Astrocyte (in vitro differentiated cells and primary cell): ENCODE measurements at regions not wholly inside any gene's neighbourhood (a gene's known extent, or its start where the extent isn't known, plus 50 kb on each side); places are given as distances from the start of the nearest gene placed in this dataset.

Experiments used
- DNase-seq: peaks from one replicate; pipeline ENCODE4 v3.0.0-alpha.2; 2010; ENCODE audit warnings: low read depth
- FAIRE-seq: peaks from 2 replicates; lab custom pipeline; 2011; peaks lifted over from hg19 to GRCh38; lab: Jason Lieb, UNC
- H2AFZ ChIP-seq: 2 replicates; pipeline ENCODE4 v1.6.0; 2012; ENCODE audit warnings: low read depth, low read length, inconsistent platforms
- H3K27ac ChIP-seq: 2 replicates; pipeline ENCODE4 v1.5.1; 2011; ENCODE audit warnings: low read depth, low read length, inconsistent platforms
- H3K27me3 ChIP-seq: 2 replicates; pipeline ENCODE4 v1.6.0; 2011; ENCODE audit warnings: low read length, inconsistent platforms; ENCODE audit not compliant: insufficient read depth
- H3K36me3 ChIP-seq: 2 replicates; pipeline ENCODE4 v1.5.1; 2011; ENCODE audit warnings: low read length, inconsistent platforms; ENCODE audit not compliant: insufficient read depth
- H3K4me1 ChIP-seq: 2 replicates; pipeline ENCODE4 v1.5.1; 2011; ENCODE audit warnings: low read length, inconsistent platforms; ENCODE audit not compliant: insufficient read depth
- H3K4me2 ChIP-seq: 2 replicates; pipeline ENCODE4 v1.6.0; 2012; ENCODE audit warnings: low read length, inconsistent platforms
- H3K4me3 ChIP-seq: 2 replicates; pipeline ENCODE4 v1.5.1; 2011; ENCODE audit warnings: low read depth, mild to moderate bottlenecking, low read length, inconsistent platforms; ENCODE audit not compliant: insufficient read depth
- H3K79me2 ChIP-seq: 2 replicates; pipeline ENCODE4 v1.6.0; 2012; ENCODE audit warnings: mild to moderate bottlenecking, low read length, inconsistent platforms; ENCODE audit not compliant: insufficient read depth
- H3K9ac ChIP-seq: 2 replicates; pipeline ENCODE4 v1.6.0; 2012; ENCODE audit warnings: mild to moderate bottlenecking, low read length, inconsistent platforms
- H3K9me3 ChIP-seq: 2 replicates; pipeline ENCODE4 v1.5.1; 2012; ENCODE audit warnings: low read depth, mild to moderate bottlenecking, low read length, inconsistent platforms; ENCODE audit not compliant: insufficient read depth
- H4K20me1 ChIP-seq: 2 replicates; pipeline ENCODE4 v1.6.0; 2012; ENCODE audit warnings: low read length, inconsistent platforms; ENCODE audit not compliant: insufficient read depth
- H3K27ac Mint-ChIP-seq: one replicate; pipeline ENCODE4 v1.8.0; 2021; ENCODE audit warnings: mild to moderate bottlenecking, mixed read lengths; ENCODE audit not compliant: unreplicated experiment
- H3K27me3 Mint-ChIP-seq: one replicate; pipeline ENCODE4 v1.8.0; 2021; ENCODE audit warnings: low read depth, mixed read lengths; ENCODE audit not compliant: unreplicated experiment
- H3K36me3 Mint-ChIP-seq: one replicate; pipeline ENCODE4 v1.8.0; 2021; ENCODE audit warnings: low read depth, mixed read lengths; ENCODE audit not compliant: unreplicated experiment
- H3K4me1 Mint-ChIP-seq: one replicate; pipeline ENCODE4 v1.8.0; 2021; ENCODE audit warnings: low read depth, mixed read lengths; ENCODE audit not compliant: unreplicated experiment
- H3K4me3 Mint-ChIP-seq: one replicate; pipeline ENCODE4 v1.8.0; 2021; ENCODE audit warnings: mild to moderate bottlenecking, moderate library complexity, mixed read lengths; ENCODE audit not compliant: unreplicated experiment
- H3K9me3 Mint-ChIP-seq: one replicate; pipeline ENCODE4 v1.8.0; 2021; ENCODE audit warnings: mild to moderate bottlenecking, mixed read lengths; ENCODE audit not compliant: unreplicated experiment
- EZH2 ChIP-seq: IDR thresholded peaks from 2 replicates; pipeline ENCODE4 v1.6.1; 2012; ENCODE audit warnings: mild to moderate bottlenecking, low read length, inconsistent platforms; ENCODE audit not compliant: insufficient read depth
- TF ChIP-seq, protein P1 (sequence below): IDR thresholded peaks from 2 replicates; pipeline ENCODE4 v1.5.1; 2011; ENCODE audit warnings: low read depth, mild to moderate bottlenecking, inconsistent platforms, low read length, moderate library complexity; ENCODE audit not compliant: insufficient read depth

DNA sequence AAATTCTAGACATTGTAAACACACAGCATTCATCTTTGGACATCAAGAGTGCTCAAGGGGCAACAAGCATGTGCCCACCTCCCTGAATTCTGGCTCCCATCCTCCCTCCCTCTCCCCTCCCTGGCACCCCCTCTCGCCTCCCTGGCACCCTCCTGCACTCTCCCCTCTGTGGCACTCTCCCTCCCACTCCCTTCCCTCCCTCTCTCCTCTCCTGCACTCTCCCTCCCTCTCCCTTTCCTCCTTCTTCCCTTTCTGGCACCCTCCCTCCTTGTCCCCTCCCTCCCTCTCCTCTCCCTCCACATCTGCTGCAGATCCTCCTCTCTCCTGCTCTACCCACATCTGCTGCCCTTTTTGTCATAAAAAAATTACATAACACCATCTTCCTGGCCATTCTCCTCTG lies 113.0 kb upstream of the SLC22A23 start:
- H3K36me3 Mint-ChIP-seq: no peaks in the 10 kb centered on the region
- Histone ChIP-seq H3K79me2 (no peaks in the 10 kb centered on the region), H3K9me3 (no peaks in the 10 kb centered on the region), H3K9ac (no peak overlapping the region), H3K27ac (no peak overlapping the region), H3K36me3 (no peaks in the 10 kb centered on the region), H3K4me2 (no peak overlapping the region), H2AFZ (no peak overlapping the region), H4K20me1 (no peaks in the 10 kb centered on the region), H3K4me3 (no peak overlapping the region), H3K27me3 (peaks cover 12% of the 10 kb centered on the region), H3K4me1 (peaks cover 5% of the 10 kb centered on the region)
- FAIRE-seq: no peak
- no peak for DNase-seq
- TF ChIP-seq EZH2: no peak
- TF ChIP-seq, protein P1, sequence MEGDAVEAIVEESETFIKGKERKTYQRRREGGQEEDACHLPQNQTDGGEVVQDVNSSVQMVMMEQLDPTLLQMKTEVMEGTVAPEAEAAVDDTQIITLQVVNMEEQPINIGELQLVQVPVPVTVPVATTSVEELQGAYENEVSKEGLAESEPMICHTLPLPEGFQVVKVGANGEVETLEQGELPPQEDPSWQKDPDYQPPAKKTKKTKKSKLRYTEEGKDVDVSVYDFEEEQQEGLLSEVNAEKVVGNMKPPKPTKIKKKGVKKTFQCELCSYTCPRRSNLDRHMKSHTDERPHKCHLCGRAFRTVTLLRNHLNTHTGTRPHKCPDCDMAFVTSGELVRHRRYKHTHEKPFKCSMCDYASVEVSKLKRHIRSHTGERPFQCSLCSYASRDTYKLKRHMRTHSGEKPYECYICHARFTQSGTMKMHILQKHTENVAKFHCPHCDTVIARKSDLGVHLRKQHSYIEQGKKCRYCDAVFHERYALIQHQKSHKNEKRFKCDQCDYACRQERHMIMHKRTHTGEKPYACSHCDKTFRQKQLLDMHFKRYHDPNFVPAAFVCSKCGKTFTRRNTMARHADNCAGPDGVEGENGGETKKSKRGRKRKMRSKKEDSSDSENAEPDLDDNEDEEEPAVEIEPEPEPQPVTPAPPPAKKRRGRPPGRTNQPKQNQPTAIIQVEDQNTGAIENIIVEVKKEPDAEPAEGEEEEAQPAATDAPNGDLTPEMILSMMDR: no peak
- H3K9me3 Mint-ChIP-seq: no peaks in the 10 kb centered on the region
- H3K27me3 Mint-ChIP-seq: peaks cover 19% of the 10 kb centered on the region
- H3K4me3 Mint-ChIP-seq: no peak overlapping the region
- no peak overlapping the region for H3K27ac Mint-ChIP-seq
- peaks cover 7% of the 10 kb centered on the region for H3K4me1 Mint-ChIP-seq

DNA sequence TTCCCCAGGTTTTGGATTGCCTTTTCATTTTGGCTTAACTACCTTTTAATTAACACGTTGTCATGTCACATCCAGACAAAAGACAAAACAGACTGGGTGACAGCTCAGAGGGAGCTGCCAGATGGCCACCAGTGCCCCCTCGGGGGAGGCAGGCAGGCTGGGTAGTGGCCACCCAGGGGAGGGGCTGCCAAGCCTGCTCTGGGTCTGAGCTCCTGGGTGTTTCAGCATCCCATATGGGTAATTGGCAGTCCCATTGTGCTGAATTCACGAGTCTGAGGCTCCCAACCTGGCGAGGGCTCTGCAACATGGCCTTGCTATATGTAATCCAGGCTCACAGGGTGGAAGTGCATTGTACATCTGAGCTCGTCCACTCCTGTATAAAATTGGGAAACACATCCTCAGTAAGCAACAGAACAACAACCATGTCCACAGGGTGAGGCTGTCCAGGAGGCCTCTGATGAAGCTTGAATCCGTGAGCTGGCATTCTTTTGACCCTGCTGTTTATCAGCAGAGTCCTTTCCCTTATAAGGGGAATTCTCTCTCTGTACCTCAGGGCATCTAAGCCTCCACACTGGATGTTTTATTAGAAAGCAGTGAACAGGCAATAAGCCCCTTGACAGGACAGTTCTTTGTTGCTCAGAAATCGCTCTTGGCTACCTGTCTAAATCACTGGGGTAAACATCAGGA lies 111.7 kb upstream of the SLC22A23 start:
- Histone ChIP-seq H3K27ac (no peak overlapping the region), H4K20me1 (no peaks in the 10 kb centered on the region), H3K36me3 (no peaks in the 10 kb centered on the region), H3K4me2 (no peak overlapping the region), H3K4me3 (no peak overlapping the region), H2AFZ (no peak overlapping the region), H3K4me1 (peaks cover 5% of the 10 kb centered on the region), H3K9me3 (no peaks in the 10 kb centered on the region), H3K79me2 (no peaks in the 10 kb centered on the region), H3K9ac (no peak overlapping the region), H3K27me3 (peaks cover 11% of the 10 kb centered on the region)
- Mint-ChIP-seq H3K36me3 (no peaks in the 10 kb centered on the region), H3K4me3 (no peak overlapping the region), H3K27me3 (peaks cover 13% of the 10 kb centered on the region), H3K4me1 (peaks cover 7% of the 10 kb centered on the region), H3K9me3 (peaks cover 2% of the 10 kb centered on the region), H3K27ac (no peak overlapping the region)
- TF ChIP-seq, protein P1: no peak
- TF ChIP-seq EZH2: no peak
- FAIRE-seq (no peak), DNase-seq (no peak)

DNA sequence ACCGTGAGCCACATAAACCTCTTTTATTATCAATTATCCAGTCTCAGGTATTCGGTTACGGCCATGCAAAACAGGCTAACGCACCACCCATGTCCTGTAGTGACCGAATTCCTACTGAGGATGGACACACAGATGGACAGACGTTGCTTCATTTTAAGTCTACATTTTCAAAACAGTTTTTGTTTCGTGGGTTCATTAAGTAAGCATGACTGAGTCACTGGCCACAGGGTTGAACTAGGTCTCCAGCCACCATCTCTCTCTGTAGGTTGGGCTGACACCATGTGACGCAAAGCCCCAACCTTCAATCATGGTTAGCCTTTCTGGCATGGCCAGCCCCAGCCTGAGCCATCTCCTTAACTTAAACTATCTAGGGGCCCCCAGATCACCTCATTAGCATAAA lies 110.0 kb upstream of the SLC22A23 start:
- H3K9me3 ChIP-seq: no peaks in the 10 kb centered on the region
- peaks cover 9% of the 10 kb centered on the region for H3K27me3 Mint-ChIP-seq
- H3K4me2 ChIP-seq: no peak overlapping the region
- H3K79me2 ChIP-seq: no peaks in the 10 kb centered on the region
- H3K27ac Mint-ChIP-seq: no peak overlapping the region
- no peak overlapping the region for H3K9ac ChIP-seq
- H3K4me1 ChIP-seq: peaks cover 5% of the 10 kb centered on the region
- peaks cover 7% of the 10 kb centered on the region for H3K4me1 Mint-ChIP-seq
- H3K36me3 Mint-ChIP-seq: no peaks in the 10 kb centered on the region
- peak; percentile 65 for DNase-seq
- H4K20me1 ChIP-seq: no peaks in the 10 kb centered on the region
- H3K9me3 Mint-ChIP-seq: peaks cover 2% of the 10 kb centered on the region
- H3K27ac ChIP-seq: no peak overlapping the region
- no peaks in the 10 kb centered on the region for H3K36me3 ChIP-seq
- no peak overlapping the region for H2AFZ ChIP-seq
- H3K27me3 ChIP-seq: peaks cover 9% of the 10 kb centered on the region
- TF ChIP-seq, protein P1: no peak
- TF ChIP-seq EZH2: no peak
- no peak overlapping the region for H3K4me3 ChIP-seq
- FAIRE-seq: no peak
- H3K4me3 Mint-ChIP-seq: no peak overlapping the region
